MM.1S (cell line): ENCODE measurements at regions not wholly inside any gene's neighbourhood (a gene's known extent, or its start where the extent isn't known, plus 50 kb on each side); places are given as distances from the start of the nearest gene placed in this dataset.

Source experiments
- DNase-seq: peaks from one replicate; pipeline ENCODE4 v3.0.0-alpha.2; 2015
- H2AFZ ChIP-seq: fragments of 300-600 bp; sonication (generic); 2 replicates; pipeline ENCODE4 v1.6.0; 2016; ENCODE audit warnings: antibody characterized with exemption, low read length
- H3F3A ChIP-seq: fragments of 300-600 bp; sonication (generic); 2 replicates; pipeline ENCODE4 v1.6.1; 2016; ENCODE audit warnings: mild to moderate bottlenecking, antibody characterized with exemption, low read length, moderate library complexity, mixed read lengths; ENCODE audit not compliant: insufficient read depth
- H3K27ac ChIP-seq: fragments of 300-600 bp; sonication (generic); 2 replicates; pipeline ENCODE4 v1.5.1; 2016; ENCODE audit warnings: mild to moderate bottlenecking, low read length
- H3K27me3 ChIP-seq: fragments of 300-600 bp; sonication (generic); replicated peaks from 2 replicates; pipeline ENCODE4 v1.6.0; 2016; ENCODE audit warnings: low read length; ENCODE audit not compliant: insufficient read depth
- H3K36me3 ChIP-seq: fragments of 300-600 bp; sonication (generic); replicated peaks from 2 replicates; pipeline ENCODE4 v1.6.1; 2016; ENCODE audit warnings: mild to moderate bottlenecking, low read length, mixed read lengths; ENCODE audit not compliant: insufficient read depth
- H3K4me1 ChIP-seq: fragments of 300-600 bp; sonication (generic); 2 replicates; pipeline ENCODE4 v1.6.1; 2016; ENCODE audit warnings: low read length, mixed read lengths
- H3K4me2 ChIP-seq: fragments of 300-600 bp; sonication (generic); 2 replicates; pipeline ENCODE4 v1.6.0; 2016; ENCODE audit warnings: low read depth, low read length
- H3K4me3 ChIP-seq: fragments of 300-600 bp; sonication (generic); 2 replicates; pipeline ENCODE4 v1.5.1; 2016; ENCODE audit warnings: low read length, mixed read lengths
- H3K79me2 ChIP-seq: fragments of 300-600 bp; sonication (generic); 2 replicates; pipeline ENCODE4 v1.6.1; 2016; ENCODE audit warnings: mixed run types, low read length, mixed read lengths
- H3K9ac ChIP-seq: fragments of 300-600 bp; sonication (generic); 2 replicates; pipeline ENCODE4 v1.6.1; 2016; ENCODE audit warnings: low read length, mixed read lengths
- H3K9me2 ChIP-seq: fragments of 300-600 bp; sonication (generic); replicated peaks from 2 replicates; pipeline ENCODE4 v1.6.1; 2016; ENCODE audit warnings: mild to moderate bottlenecking, low read length, mixed read lengths; ENCODE audit not compliant: insufficient read depth
- H3K9me3 ChIP-seq: fragments of 300-600 bp; sonication (generic); replicated peaks from 2 replicates; pipeline ENCODE4 v1.6.1; 2016; ENCODE audit warnings: mild to moderate bottlenecking, low read length, mixed read lengths; ENCODE audit not compliant: insufficient read depth
- H4K20me1 ChIP-seq: fragments of 300-600 bp; sonication (generic); 2 replicates; pipeline ENCODE4 v1.6.1; 2016; ENCODE audit warnings: mild to moderate bottlenecking, low read length, moderate library complexity, mixed read lengths; ENCODE audit not compliant: insufficient read depth
- CTCF ChIP-seq: fragments of 300-600 bp; sonication (generic); IDR thresholded peaks from 2 replicates; pipeline ENCODE4 v1.5.1; 2016; ENCODE audit warnings: antibody characterized with exemption, low read length, mixed read lengths
- EZH2 ChIP-seq: fragments of 300-600 bp; sonication (generic); optimal IDR thresholded peaks from 2 replicates; pipeline ENCODE3; 2017; ENCODE audit warnings: low read depth, mild to moderate bottlenecking, antibody characterized with exemption, low read length, mixed read lengths
- EZH2phosphoT487 ChIP-seq: fragments of 300-600 bp; sonication (generic); IDR thresholded peaks from 2 replicates; pipeline ENCODE4 v1.6.1; 2018; ENCODE audit warnings: antibody characterized with exemption, low read length

GRCh38 chr7:83212883-83213282, 50.2 kb upstream of the PCLO start:
- H3K36me3 ChIP-seq = no peaks in the 10 kb centered on the region
- no peak overlapping the region for H3K4me3 ChIP-seq
- no peak overlapping the region for H3K9ac ChIP-seq
- H3K79me2 ChIP-seq = no peaks in the 10 kb centered on the region
- no peaks in the 10 kb centered on the region for H4K20me1 ChIP-seq
- no peaks in the 10 kb centered on the region for H3K9me3 ChIP-seq
- H3K27me3 ChIP-seq = no peaks in the 10 kb centered on the region
- no peak for DNase-seq
- no peak for TF ChIP-seq CTCF
- no peak for TF ChIP-seq EZH2
- no peak for TF ChIP-seq EZH2phosphoT487
- H3K9me2 ChIP-seq = no peaks in the 10 kb centered on the region
- H3K4me1 ChIP-seq = no peaks in the 10 kb centered on the region
- no peak overlapping the region for H3K4me2 ChIP-seq
- H3F3A ChIP-seq = no peaks in the 10 kb centered on the region
- no peak overlapping the region for H2AFZ ChIP-seq
- no peak overlapping the region for H3K27ac ChIP-seq
